Renal cortex interstitium (tissue), 11 donors: ENCODE measurements at regions not wholly inside any gene's neighbourhood (a gene's known extent, or its start where the extent isn't known, plus 50 kb on each side); places are given as distances from the start of the nearest gene placed in this dataset.
"Not testable (repeated sequence)": the region's sequence is repeated elsewhere in the genome, so short reads cannot be mapped to it uniquely, and the experiment has no call there.

Experiments used
- DNase-seq, 11 donors: peaks; one replicate each; pipeline ENCODE4 v3.0.0-alpha.2; 2013; ENCODE audit warnings: low read depth in 9 of 11, low spot score in 4 of 11; ENCODE audit errors: extremely low read depth in 1 of 11

DNA sequence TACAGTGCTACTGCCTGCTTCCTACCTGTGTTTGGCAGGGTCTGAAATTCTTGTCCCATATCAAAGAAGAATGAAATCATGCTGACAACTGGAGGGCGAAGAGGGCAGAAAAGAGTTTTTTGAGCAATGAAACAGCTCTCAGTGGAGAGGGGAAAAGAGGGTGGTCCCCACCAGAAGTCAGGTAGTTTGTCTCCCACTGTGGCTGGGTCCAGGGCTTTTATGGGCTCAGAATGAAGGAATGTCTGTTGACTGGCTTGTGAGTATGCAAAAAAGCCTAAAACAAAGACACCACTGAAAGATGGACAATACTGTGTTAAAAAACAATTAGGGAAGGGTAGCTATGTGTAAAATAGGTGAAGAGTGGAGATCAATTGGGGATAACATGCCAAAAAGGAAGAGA, 115.0 kb downstream of the ADAM29 start:
- no peak for DNase-seq

DNA sequence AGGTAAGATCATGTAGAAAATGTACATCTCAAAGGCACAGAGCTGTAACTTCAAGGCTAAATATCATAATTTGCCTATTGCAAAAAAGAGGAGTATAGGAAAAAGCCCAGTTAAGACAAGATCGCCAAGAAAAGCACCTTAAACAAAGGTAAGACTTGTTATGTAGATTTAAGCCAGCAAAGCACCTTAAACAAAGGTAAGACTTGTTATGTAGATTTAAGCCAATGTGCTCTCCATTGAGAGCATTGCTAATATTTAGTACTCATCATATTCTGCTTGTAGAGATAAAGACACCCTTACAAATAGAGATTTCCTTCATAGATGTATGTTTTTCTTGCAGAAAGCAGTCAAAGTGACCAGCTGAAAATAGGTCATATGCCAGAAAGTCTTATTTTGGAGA, 115.8 kb downstream of the ADAM29 start:
- DNase-seq = no peak

DNA sequence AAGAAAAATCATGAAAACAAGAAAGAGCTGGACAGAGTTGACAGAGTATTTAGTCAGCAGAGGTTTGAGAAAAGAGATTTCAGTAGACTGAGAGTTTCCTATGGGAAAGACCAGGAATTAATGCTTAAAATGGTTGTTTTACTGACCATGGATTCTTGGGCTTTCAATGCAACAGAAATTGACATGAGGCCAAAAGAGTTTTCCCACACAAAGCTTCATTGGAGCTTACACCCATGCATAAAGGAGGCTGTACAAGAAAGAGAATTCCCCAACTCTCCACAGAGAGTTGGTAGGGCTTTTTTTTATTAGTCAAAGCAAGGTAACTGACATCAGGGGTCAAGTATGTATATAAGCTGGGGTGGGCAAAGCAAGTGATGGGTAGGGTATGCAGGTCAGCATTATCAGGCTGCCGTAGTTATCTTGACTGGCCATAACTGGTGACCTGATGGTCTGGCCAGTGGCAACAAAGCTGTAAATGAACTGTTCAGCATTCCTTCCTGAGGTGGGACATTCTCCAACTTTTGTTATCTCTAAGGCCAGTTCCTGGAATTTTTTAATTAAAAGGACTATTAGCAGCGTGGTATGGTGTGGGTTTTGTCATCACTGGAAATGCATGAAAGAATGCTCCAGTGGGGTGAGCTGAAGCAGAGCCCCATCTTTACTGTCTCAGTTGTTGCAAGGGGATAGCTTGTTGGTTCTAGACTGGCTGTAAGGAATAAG, 117.0 kb downstream of the ADAM29 start:
- no peak for DNase-seq

DNA sequence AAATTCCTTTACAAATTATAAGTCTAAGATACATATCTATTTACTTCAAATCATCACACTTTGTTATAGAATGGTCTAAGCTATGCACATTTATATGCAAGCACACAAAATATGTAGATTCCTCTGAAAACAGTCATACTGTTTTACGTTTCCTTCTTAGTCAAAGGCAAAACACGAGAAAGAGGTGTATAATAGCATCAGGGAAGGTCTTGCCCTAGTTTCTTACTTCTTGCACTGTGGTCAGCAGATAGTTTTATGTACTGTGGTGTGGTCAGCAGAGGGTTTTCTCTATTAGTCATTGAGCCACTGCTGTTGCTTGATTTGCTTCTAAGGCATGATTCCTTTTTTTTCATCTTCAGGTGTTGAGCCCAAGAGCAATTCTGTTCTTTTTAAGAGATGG, 117.7 kb downstream of the ADAM29 start:
- DNase-seq = no peak

DNA sequence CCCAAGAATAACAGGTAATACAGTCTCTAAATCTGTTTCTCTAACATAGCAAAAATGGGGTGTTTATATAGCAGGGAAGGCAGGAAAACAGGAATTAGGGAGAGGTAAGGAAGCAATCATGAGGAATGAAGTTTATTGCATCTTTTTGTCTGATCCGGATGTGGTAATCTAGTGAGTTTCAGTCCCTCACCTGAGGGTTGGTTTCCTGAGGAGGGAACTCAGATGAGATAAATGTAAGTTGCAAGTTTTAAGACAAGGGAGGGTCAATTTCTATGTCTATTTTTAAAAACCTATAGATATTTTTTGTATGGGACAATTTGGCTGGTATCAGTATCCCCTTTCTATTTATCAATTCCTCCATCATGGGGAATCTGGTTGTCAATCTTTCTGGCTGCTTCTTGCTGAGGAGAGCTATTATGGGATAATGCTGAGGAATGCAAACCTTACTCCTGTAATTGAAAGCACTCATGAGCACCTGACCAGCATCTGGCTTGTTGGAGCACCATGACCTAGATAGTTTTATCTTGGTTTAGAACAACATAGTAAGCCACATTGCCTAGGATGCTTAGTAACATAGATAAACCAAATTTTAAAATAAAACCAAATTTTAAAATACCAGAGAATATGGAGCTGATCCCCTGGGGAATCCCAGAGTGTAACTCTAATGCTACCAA, 130.1 kb downstream of the ADAM29 start:
- DNase-seq = no peak

DNA sequence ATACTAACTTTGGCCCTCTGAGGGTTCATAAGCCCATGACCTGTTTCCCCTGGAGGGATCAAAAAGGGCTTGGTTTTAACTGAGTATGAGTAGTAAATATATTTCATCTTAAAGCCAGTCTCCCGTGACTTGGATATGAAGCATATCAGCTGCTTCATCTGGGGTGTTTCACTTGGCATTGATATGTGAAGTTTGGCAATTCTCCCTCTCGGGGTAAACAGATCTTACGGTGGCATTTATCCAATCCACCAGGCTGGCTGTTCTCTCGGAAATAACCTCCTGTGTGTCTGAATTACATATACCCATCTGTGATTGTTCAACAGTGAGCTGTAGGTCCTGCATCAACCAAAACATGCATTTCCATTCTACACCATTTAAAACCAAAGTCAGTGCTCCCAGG, 130.7 kb downstream of the ADAM29 start:
- no peak for DNase-seq

DNA sequence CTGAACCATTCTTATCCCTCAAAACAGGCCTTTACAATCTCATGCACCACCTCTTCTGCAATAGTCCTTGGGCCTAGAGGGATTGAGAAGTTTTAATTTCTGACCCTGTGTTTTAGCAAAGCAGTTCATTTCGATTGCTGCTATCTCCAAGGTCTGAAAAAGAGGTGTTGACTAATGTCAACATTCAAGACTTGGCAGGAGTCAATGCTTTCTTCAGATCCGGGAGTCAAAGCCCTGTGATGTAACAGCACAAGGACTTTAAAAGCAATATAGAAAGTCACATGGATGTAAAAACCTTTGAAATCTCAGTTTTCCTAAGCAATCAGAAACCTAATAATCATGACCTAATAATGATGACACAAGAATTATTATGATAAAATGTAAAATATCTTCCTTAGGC, 133.8 kb downstream of the ADAM29 start:
- DNase-seq = no peak

DNA sequence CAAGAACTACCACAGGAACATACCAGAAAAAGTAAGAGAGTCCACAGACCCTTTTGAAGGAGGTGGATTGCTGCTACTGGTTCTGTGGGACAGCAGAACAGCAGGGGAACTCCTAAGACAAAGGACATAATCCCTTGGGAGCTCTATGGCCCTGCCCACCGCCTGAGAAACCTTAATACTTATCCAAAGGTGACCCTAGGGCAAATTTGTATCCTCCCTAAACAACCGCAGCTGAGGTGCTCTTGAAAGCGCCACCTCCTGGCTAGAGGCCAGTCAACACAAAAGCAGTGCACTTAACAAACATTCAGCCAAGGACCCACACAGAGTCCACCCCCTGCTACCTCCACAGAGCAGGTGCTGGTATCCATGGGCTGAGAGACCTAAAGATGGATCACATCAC, 136.8 kb downstream of the ADAM29 start:
- DNase-seq = no peak

DNA sequence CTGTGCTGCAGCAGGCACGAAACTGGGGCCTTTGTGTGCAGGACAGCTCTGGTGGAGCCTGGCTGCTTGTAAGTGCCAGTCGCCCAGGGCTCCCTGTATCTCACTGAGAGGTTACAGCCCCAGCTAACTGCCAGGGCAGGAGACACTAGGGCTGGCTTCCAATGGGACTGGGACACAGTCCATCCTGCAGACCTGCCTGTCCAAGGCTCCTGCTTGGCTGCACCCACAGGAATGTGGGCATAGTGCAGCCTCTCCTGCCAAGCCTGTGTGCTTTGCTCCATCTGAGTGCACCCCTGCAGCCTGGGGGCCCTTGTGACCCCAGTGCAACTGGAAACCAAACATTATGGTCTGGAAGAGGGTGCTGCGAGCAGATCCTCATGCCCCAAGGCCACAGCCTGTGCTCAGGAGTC, 144.0 kb downstream of the ADAM29 start:
- DNase-seq = no peak

DNA sequence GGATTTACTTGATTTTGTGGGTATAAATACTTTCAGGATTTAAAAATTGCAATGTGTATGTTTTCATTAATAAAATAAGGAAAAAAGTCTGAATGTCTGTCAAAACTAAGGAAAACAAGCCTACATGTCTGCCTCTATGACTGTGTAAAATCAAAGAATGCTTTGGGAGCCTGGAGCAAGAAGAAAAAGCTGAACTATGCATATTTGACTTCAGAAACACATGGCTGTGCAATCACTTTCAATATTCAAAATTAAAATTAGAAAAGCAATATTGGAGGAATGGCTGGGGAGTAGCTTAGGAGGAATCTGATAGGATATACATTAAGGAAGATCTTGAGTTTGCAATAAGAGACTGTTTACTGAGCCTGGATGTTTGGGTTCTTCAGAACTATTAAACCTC, 147.1 kb downstream of the ADAM29 start:
- no peak for DNase-seq

DNA sequence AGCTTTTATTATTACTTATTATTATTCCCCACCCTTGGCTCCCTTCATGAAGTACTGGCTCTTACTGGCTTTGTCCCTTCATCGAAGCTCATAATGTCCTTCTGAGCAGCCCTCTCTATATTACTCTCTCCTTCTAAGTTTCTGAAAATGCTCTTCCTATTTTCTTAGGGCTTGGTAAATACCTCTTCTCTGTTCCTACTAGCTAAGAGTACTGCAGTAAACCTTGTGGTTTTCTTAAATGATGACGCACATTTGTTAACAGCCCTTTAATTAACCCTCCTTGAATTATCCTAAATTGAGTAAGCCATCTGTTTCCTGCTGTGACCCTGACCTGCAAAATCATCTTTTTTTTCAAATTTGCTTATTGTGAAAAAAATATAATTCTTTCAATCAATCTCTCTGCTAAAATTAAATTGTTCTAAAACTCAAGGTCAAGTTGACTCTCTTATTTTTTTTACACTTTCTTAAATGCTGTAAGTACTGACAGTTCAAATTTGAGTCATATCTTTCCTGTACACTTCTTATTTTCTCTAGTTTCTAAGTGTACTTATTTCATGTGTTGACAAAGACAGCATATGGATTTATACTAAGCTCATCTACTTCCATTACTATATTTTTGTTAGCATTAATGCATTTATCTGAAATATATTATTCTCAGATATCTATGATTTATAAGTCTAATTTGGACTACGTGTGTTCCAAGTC, 148.9 kb downstream of the ADAM29 start:
- DNase-seq = peak in 1 of 11 donors; percentile 7

DNA sequence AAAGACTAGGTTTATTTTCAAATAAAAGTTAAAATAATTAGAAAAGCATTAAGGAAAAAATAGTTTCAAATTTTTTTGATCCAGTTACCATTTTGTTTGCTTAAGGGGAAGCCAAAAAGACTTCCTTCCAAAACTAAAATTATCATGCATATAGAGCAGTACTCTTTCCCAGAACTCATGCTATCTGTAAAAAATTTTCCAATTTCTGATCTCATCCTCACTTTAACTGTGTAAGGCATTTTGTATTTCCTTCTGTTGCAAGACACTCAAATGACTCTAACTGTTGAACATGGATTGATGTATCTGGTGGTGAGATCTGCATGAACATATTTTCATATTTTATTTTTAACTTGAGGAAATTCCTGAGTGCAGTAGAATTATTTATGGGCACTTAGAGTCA, 150.1 kb downstream of the ADAM29 start:
- no peak for DNase-seq

DNA sequence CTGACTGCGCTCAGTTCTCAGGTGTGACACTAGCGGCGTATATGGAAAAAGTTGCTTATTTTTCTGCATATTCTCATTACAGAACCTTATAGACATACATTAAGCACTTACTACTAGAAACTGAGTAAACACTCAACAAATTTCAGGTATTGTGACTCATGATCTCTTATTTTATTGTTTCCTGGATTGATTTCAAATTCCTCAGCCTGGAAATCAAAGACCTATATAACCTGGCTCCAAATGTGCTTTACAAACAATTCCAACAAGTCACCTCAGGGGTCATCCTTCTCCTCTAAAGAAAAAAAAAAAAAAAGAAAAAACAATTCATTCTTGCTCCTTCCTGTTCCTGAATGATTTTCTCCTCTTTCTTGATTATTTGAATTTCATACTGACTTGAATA, 152.3 kb downstream of the ADAM29 start:
- no peak for DNase-seq

DNA sequence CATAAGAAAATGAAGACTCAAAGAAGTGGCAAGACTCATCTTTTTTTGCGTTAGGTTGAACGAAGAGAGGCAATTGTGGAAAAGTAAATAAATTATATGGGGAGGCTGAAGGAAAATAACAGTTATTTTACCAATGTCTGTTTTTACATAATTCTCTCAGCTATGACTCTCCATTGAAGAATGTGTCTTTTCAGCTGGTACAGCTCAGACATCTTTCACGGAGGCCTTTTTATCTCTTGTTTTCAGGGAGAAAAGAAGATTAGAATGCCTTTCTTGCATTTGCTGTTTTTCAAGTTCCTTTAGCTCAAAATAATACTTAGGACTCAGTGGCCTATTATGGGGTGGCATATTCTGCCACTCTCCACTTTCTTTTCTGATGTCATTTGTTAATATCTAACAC, 153.0 kb downstream of the ADAM29 start:
- DNase-seq = no peak

DNA sequence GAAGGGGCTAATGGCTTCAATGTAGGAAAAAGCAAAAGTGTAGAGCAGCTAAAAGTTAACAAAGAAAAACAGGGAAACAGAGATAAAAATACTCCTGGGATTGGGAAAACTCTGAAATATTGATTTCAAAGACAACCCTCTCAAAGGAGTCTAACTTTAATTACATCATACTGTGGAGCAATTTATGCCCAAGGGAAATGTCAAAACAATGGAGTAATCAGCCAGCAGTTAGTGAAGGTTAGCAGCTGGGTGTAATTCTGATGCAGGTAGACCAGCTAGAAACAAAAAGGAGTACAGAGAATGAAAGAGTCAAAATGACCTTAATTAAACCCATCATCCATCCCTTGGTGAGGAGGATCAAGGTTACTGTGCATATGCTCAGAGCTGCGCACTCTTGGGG, 169.0 kb downstream of the ADAM29 start:
- DNase-seq = no peak

DNA sequence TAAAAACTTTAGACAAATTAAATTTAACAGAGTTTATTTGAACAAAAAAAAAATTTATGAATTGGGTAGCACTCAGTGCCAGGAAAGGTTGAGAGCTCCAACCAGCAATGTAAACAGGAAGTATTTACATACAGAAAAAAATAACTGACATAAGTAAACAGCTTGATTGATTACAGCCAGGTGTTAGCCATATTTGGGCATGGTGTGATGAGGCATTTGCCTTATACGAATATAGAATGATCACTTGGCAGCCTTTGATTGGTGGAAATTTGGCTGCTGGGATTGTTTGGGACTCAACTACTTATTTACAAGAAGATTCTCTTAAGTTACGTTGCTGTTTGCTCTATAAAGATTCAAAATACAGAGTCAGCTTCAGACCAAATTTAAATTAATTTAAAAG, 172.0 kb downstream of the ADAM29 start:
- no peak for DNase-seq

DNA sequence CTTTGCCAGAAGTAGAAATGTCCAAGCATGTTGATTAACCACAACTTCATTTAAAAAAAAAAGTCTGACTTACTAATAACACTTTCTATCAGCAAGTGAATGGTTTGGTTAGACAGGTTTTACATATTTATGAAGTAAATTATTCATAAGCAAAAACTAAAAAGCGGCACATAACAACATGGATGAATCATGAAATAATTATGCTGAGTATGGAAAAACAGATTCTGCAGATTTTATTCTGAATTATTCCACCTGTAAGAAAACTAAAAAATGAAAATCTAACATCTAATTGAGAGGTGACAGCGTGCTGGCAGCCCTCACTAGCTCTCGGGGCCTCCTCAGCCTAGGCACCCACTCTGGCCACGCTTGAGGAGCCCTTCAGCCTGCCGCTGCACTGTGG, 173.5 kb downstream of the ADAM29 start:
- no peak for DNase-seq

DNA sequence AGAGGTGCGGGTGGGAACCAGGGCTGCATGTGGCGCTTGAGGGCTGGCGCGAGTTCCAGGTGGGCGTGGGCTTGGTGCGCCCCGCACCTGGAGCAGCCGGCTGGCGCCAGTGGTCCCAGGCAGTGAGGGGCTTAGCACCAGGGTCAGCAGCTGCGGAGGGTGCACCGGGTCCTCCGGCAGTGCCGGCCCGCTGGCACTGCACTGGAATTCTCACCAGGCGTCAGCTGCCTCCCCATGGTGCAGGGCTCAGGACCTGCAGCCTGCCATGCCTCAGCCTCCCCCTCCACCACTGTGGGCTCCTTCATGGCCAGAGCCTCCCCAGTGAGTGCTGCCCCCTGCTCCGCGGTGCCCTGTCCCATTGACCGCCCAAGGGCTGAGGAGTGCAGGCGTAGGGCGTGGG, 174.0 kb downstream of the ADAM29 start:
- no peak for DNase-seq

DNA sequence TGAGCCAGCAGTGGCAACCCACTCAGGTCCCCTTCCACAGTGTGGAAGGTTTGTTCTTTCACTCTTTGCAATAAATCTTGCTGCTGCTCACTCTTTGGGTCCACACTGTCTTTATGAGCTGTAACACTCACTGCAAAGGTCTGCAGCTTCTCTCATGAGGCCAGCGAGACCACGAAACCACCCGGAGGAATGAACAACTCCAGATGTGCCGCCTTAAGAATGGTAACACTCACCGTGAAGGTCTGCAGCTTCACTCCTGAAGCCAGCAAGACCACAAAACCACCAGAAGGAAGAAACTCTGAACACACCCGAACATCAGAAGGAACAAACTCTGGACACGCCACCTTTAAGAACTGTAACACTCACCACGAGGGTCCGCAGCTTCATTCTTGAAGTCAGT, 174.9 kb downstream of the ADAM29 start:
- not testable (repeated sequence) for DNase-seq

DNA sequence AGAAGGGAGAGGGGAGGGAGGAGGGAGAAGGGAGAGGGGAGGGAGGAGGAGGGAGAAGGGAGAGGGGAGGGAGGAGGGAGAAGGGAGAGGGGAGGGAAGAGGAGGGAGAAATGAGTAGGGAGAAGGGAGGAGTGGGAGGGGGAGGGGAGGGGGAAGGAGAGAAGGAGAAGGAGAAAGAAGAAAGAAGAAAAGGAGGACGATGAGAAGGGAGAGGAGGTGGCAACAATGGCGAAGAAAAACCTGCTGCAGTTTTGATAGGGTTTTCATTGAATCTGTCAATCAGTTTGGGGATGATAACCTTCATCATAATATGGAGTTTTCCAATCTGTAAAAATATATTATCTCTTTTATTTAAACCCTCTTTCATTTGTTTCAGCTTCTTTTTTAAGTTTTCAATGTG, 185.2 kb downstream of the ADAM29 start:
- no peak for DNase-seq

DNA sequence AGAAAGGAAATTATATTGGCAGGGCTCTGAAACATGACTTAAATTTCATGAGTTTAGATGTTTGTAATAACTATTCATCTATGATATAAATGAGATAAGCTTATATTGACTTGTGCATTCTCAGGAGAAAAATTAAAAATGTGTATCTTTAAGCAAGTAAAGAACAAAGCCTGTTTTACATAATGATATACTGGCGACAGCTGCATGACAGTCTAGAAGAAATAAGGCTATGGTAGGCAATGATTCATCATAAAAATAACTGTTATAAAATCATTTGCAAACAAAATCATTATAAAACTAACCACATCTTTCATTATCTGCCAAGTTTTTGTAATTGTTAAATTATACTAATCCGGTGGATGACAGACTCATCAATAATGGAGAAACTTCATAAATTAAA, 188.1 kb downstream of the ADAM29 start:
- DNase-seq = peak in 2 of 11 donors; percentile 0
